ENCODE measurements at regions not wholly inside any gene's neighbourhood (a gene's known extent, or its start where the extent isn't known, plus 50 kb on each side); places are given as distances from the start of the nearest gene placed in this dataset.

DNA sequence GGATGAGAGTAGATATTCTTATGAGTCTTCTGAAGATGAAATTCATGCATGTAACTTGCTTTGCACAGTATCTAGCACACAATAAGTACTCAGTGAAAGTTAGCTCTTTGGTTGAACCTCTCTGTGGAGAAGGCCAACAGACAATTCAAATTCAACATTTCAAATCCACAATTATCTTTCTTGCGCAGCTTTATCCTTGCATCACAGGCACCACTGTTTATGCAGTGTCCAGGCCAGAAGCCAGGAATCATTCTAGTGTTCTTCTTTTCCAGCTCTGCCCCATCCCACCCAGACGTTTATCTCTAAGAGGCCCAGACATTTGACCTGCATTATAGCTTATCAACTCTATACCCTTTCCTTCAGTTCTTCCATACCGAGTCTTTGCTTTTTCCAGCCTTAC lies 254.7 kb upstream of the OBI1 start:
- TF ChIP-seq, protein P1, sequence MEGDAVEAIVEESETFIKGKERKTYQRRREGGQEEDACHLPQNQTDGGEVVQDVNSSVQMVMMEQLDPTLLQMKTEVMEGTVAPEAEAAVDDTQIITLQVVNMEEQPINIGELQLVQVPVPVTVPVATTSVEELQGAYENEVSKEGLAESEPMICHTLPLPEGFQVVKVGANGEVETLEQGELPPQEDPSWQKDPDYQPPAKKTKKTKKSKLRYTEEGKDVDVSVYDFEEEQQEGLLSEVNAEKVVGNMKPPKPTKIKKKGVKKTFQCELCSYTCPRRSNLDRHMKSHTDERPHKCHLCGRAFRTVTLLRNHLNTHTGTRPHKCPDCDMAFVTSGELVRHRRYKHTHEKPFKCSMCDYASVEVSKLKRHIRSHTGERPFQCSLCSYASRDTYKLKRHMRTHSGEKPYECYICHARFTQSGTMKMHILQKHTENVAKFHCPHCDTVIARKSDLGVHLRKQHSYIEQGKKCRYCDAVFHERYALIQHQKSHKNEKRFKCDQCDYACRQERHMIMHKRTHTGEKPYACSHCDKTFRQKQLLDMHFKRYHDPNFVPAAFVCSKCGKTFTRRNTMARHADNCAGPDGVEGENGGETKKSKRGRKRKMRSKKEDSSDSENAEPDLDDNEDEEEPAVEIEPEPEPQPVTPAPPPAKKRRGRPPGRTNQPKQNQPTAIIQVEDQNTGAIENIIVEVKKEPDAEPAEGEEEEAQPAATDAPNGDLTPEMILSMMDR (IDR thresholded peaks at IDR 0.05; ENCODE audit: insufficient read depth, low read length, poor library complexity, severe bottlenecking), result no peak
- TF ChIP-seq EZH2phosphoT487 (conservative IDR thresholded peaks at IDR 0.05; ENCODE audit: low read length), result no peak
